DMS 273 (cell line): ENCODE measurements at regions not wholly inside any gene's neighbourhood (a gene's known extent, or its start where the extent isn't known, plus 50 kb on each side); places are given as distances from the start of the nearest gene placed in this dataset.
A peak's percentile ranks its signal among the peaks of the same experiment; 100 is the strongest.

Source experiments
- DNase-seq: peaks from one replicate; lab custom pipeline; 2025; ENCODE audit not compliant: unreplicated experiment; lab: John Stamatoyannopoulos, UW

DNA sequence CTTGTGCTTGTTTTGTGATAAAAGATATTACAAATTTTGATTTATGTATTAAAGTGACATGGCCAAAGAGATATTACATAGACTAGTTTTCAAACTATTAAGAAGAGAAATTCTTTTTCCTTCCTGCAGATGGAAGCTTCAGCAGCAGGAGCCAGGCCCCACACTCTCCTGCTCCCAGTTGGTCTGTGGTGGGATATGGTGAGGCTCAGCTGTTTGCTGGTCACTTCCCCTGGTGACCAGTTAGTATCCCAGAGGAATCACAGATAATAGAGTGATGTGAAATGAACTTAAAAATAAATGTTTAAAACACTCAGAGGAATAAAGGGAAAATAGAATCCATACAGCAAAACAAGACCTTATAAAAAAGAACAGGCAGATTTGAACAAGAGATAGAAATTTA lies 154.7 kb downstream of the KTN1 start:
- no peak for DNase-seq

DNA sequence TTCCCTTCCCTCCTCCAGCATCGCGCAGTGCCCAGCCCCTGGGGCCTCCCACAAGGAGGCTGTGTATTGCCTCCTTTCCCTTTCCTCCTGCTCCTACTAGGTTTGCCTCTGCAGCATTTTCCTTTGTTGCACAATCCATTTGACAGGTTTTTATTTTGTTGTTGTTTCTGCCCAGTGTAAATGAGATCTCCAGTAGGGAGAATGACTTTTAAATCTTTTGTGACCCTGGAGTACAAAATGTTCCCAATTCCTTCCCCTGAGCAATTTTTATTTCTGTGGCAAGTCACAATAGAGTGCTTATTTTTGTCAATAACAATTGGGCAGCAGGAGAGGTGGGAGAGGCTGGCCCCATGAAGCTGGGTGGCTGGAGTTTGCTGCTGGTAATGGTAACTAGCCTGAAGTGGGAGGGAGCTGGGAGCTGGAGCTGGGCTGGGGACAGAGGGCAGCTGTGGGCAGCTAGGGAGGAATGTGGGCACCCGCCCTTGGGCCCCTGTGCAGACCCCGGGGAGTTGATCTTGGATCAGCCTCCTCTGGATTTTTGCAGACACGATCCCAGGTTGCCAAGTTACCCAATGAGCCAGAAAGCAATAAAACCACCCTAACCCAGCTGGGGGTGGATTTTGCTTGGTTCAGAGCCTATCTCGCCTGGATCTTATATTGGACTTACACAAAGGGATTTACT lies 160.1 kb downstream of the KTN1 start:
- peak; percentile 14 for DNase-seq

DNA sequence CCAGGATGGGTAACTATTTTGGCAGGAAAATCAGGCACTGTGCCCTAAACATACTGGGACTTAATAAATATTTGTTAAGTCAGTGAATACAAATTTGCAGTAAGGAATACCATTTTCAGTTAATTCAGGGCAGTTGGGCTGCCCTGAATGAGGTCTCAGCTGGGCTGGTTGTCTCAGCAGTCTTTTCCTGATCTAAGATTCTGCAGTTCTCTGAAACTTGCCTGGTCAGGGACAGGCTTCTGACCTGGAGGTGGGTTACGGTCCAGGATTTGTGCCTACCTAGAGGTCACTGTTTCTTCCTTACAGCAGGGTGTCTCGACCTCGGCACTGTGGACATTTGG lies 160.6 kb downstream of the KTN1 start:
- DNase-seq = no peak

DNA sequence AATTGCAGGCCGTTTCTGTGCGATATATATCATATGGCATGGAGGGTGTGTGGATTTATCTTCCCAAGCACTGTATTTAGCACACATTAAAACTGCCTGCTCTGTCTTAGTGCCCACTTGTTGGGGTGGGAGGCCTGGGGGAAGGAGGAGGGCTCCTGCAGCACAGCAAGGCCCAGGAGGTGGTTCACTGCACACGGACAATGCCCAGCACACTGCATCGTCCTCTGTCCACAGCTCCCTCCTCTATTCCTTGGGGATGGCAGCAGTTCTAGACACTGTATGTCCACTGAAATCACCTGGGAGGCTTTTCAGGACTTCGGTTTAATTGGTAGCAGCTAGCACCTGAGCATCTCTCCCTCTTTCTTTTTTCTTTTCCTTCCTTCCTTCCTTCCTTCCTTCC lies 161.2 kb downstream of the KTN1 start:
- DNase-seq = no peak

DNA sequence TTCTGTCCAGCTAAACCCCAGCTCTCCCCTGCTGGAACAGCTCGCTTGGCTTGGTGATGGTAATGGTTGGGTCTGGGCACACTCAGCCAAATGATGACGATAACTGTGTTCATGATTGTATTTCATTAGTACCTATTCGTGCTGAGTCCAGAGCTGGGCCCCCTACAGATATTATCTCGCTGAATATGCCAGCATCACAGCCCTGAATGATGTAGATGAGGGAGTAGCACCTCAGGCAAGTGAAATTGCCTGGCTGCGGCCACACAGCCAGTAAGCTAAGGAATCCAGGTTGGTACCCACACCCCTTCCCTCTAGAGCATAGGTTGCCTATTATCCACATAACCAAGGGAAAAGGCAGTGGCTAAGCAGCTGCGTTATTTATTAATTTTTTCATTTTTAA lies 163.5 kb downstream of the KTN1 start:
- no peak for DNase-seq

DNA sequence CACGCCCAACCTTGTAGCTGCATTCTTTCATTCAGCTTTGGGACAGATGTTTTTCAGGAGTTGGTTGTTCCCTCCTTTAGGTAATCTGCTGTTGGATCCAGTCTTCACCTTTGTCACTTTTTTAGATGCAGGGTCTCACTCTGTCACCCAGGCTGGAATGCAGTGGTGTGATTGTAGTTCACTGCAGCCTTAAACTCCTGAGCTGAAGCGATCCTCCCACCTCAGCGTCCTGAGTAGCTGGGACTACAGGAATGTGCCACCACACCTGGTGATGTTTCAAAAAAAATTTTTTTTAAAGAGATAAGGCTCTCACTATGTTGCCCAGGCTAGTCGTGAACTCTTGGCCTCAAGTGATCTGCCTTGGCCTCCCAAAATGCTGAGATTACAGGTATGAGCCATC lies 164.3 kb downstream of the KTN1 start:
- DNase-seq = no peak

DNA sequence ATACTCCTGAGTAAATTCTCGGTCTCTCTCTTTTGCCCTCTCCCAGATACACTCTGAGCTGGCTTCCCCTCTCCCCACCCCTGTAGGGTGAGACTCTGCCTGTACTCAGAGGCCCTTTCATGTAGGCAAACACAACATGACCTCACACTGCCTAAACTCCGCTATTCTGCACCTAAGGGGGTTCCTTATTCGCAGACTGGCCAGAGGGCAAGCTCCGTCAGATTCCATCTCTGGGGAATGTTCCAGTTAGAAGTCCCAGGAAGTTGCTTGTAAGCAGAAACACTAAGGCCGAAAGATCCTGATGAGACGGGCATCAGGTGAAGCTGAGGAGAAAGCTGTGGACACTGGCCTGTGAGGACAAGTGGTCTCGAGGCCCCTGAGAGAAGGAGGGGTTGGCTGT lies 165.9 kb downstream of the KTN1 start:
- no peak for DNase-seq

DNA sequence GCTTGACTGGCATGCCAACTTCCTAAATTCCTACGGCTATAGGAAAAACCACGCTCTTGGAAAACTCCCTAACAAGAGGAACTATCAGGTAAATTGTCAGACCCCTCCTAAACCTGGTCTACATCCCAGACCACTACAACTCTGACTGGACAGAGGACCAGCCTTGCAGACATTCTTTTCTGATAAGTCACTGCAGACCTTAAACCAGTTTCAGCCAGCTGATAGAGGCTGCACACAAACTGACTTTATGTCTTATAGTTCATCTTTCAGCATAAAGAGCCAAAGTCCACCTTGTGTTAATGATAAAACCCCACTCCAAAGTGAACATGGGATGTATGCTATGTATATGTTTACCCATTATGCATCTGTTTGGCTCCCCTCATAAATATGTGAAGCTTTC lies 166.6 kb downstream of the KTN1 start:
- no peak for DNase-seq

DNA sequence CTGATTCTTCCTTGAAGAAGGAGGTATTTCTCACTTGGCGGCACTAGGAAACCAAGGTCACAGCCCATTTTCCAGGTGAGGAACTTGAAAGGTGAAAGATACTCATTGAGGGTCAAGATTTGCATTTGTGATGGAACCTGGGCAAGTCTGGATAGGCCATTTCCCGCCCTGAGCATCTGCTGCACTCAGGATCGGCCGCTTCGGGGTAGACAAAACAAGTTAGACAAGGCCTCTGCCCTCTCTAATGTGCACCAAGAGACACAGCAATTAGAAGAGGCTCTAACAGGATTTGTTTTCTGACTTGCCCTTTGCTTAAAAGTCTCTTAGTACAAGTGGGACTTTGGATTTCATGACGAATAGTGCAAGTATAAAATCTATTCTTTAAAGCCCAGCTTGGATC lies 167.2 kb downstream of the KTN1 start:
- DNase-seq = peak; percentile 23

DNA sequence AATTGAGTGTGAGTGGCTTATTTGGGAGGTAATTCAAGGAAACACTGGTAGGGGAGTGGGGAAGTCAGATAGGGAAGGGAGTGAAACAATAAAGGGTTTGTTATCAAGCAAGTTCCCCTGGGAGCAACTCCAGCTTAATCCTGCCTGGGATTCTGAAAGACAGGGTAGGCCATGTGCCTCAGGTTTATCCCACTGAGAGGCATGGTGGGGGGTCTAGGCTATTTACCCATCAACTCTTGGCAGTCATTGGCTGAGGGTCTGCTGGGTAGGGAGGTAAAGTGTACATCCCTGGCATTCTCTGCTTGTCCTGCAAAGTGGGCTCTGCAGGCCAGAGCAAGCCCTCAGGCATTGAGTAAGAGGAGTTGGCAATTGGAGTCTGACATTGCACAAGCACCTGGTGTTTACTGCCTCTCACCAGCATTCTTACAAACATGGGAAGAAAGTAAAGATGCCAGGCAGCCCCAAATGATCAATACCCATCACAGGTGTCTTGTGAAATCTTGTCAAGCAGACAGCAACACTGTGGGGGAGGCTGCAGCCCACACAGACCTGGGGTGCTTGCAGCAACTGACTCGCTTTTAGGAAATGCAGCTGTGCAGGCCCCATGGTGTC lies 169.3 kb downstream of the KTN1 start:
- DNase-seq = no peak

DNA sequence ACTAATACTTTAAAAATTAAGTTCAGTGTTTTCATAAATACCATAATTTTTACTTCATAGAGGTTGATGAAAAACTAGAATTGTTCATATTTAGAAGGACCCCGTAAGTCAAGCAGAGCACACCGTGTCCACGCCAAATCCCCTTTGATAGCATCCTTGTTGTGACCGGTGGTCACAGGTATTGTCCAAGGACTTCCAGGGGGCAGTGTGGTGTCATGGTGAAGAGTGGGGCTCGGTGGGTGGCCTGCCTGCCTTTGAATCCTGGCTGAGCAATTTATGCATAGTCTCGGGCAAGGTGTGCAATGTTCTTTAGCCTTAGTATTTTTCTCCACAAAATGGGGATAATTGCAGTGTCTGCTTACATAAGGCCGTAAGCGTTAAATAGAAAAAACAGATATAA lies 169.9 kb downstream of the KTN1 start:
- DNase-seq = no peak

DNA sequence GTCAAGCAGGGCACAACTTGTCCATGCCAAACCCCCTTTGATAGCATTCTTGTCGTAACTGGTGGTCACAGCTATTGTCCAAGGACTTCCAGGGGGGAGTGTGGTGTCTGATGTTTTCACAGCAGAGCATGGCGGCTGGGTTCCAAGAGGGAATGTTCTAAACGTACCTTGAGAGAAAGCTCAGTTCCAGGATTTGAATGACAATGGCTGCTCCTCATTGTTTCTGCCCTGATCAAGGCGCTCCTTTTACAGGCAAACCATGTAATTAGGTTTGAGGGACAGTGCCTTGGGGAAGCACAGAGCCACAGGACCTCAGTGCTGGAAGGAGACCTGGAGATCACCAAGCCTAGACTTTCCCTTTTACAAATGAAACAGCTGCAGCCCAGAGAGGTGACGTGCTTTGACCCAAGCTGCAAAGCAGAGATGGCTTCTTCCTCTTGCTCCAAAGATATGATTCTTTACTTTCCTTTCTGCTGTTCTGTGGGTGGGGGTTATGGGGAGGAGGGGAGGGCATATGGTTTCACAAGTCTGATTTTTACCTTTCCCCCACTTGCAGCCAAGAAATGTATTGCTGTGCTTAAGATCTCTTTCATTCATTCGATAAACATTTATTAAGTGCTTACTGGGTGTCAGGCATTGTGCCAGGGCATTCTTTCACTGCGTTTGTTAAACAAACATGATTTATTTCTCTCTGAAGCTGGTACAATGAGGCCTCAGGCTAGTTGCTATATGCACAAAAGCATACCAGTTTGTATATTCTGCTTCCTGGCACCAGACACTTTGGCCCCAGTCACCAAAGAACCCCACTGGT lies 172.8 kb downstream of the KTN1 start:
- no peak for DNase-seq

DNA sequence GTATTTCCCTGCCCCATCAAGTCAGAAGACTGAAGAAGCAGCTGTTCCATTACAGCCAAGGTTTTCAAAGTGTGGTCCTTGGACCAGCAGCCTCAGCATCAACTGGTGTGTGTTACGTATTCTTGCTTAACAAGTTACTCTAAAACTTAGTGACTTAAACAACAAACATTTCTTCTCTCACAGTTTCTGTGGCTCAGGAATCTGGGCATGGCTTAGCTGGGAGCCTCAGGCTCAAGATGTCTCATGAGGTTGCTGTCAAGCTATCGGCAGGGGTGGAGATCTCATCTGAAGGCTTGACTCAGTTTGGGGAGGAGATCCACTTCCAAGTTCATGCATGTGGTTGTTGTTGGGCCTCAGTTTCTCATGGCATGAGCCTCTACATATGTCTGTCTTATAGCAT lies 174.5 kb downstream of the KTN1 start:
- no peak for DNase-seq

DNA sequence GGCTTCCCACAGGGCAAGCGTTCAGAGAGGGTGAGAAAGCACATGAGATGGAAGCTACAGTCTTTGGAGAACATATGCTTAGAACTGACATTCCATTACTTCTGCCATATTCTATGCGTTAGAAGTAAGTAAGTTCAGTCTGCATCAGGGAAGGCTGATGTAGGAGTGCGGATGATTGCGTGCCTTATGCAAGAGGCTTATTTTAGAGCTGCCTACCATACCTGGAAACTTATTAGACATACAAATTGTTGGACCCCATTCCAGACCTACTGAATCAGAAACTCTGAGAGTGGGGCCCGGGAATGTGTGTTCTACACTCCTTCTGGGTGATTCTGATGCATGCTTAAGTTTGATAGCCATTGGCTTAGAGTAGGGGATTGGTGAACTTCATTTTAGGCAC lies 174.9 kb downstream of the KTN1 start:
- no peak for DNase-seq

DNA sequence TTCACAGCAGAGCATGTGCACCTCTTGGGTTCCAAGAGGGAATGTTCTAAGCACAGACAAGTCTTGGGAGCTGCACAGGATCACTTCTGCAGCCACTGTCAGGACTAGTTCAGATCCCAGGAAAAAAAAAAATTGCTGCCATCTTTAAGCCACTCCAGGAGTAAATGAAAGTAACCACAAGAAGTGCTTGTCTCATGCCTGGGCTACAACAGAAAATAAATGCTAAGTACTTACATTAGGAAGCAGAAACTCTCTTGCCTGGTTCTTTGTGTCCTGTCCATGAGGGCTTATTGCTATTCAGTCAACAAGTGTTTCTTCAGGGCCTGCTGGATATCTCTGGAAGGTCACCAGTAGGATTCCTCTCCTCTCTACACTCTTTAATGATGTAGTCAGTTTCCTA lies 176.1 kb downstream of the KTN1 start:
- DNase-seq = no peak

DNA sequence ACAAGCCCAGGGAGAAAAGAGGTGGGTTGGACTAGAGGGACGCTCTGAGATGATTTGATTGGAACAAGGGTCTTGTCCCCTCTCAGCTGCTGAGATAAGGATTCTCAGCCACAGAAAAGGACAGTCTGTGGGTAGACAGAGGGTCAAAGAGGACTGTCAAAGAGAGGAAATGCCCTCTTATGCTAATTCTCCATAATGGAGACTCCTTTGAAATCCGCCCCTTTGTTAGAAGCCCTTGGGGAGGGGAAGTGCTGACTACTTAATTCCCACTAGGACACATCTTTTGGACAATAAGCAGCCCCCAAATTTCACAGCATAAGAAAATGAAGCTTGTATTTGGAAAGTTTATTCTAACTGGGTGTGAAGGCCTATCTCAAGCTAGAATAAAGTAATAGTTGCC lies 176.6 kb downstream of the KTN1 start:
- no peak for DNase-seq

DNA sequence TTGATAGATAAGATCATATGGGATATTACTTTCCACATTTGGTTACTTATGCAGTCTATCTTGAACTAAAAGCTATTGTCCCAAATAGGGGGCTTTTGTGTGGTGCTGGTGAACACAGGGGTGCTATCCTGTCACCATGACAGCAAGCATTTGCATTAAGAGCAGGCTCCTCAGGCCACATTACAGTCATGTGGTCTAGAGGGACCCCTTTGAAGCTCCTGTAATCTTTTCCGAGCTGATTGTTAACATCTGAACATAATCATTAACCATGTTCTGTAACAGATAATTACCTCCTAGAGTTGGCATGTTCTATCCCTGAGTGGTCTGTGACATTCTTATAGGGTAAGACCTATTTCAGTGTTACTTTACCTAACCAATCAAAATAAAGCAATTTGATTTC lies 178.8 kb downstream of the KTN1 start:
- DNase-seq = no peak

DNA sequence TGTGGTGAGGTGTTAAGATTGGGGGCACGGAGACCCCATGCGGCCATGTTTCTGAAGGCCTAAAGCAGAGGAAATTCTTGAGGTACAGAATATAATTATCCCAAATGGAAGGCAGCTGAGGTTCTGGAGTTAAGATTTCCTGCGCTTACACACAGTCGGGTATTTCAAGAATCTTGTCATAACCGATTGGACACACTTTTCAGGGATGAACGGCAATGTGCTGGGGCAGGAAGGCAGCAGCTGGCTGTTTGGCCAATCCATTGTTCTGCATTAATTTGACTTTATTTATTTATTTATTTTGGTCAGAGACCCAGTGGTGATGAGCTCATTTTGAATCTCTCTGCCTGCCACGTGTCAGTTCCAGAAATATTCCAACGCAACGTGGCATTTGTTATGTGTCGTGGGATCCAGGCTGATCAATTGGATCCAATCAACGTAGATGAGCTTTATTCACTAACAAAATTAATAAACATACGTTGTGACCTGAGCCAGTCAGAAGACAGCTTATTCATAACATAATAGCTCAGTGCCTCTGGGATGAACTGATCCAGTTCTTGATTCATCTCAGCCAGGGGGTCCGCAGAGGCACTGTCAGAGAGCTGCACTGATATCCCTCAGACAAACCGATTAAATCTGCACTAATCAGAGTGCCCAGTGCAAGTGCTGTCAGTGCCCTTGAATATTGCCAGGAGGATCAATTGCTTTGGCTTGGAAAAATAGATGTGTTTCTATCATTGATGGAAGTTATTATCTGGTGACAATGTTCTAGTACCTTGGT lies 181.0 kb downstream of the KTN1 start:
- DNase-seq = no peak

DNA sequence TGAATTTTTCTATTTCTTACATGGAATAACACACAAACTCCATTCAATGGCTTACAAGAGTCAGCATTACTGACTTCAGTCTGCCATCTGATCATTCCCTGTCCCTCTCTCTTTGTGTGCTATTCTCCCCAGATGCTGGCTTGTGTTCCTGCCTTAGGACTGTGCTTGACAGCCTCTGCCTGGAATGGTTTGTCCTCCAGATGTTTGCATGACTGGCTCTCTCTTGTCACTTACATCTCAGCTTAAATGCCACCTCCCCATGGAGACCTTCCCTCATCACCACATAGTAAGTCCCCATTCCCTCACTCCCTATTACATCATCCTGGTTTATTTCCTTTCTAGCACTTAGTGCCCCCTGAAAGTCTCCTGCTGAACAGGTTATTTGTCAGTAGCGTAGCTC lies 181.6 kb downstream of the KTN1 start:
- no peak for DNase-seq

DNA sequence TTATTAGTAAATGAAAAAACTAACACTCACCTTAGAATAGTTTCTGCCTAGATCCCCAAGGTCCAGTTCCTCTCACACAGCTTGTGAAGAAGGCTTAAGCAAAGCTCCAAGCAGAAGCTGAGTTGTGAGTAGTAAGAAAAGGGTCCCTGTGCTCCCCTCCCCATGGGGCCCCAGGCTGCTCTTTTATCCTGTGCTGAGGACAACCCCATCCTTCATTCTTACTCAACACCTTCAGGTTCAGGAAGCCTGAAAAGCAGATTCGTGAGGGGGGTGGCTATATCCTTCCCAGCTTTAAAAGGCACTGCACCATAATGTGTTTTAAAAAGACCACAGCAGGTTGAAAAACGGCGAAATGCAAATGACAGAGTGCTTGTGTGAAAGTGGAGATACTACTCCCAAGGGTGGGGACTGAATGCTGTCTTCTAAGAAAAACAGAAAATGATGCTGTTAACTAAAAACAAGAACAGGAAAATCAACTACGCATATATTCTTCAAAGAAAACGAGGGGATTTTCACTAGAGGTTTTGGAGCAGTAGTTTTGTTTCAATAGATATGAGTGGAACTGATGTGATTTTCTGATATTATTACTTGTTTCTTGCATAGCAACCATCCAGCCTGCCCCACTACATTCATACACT lies 182.7 kb downstream of the KTN1 start:
- DNase-seq = no peak

DNA sequence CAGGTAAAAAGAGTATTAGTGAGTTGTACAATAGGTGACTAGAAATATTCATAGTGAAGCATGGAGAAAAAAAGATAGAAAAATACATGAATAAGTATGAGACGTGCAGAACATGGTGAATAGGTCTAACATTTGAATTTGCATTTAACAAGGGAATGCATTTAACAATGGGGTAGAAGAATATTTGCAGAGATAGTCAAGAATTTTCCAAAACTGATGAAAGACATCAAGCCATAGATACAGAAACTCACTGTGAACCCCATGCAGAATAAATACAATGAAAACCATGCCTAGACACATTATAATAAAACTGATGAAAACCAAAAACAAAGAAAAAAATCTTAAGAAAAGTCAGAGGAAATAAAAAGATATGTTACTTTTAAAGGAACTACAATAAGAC lies 184.8 kb downstream of the KTN1 start:
- DNase-seq = no peak
